ENCODE measurements at regions not wholly inside any gene's neighbourhood (a gene's known extent, or its start where the extent isn't known, plus 50 kb on each side); places are given as distances from the start of the nearest gene placed in this dataset.

GRCh38 chr10:130430852-130431704, 294.9 kb downstream of the GLRX3 start:
- Histone ChIP-seq H3K27me3 (ENCODE audit: control insufficient read depth, insufficient read depth, low read length) (no peaks in the 10 kb centered on the region), H3K36me3 (ENCODE audit: control insufficient read depth, insufficient read depth, low read length) (no peaks in the 10 kb centered on the region), H3K4me3 (ENCODE audit: low read depth, low read length) (no peak overlapping the region)
- FAIRE-seq: no peak
- no peak for DNase-seq (ENCODE audit: low read depth)
- TF ChIP-seq CTCF (IDR thresholded peaks at IDR 0.05; ENCODE audit: insufficient read depth, low read length, severe bottlenecking): no peak

- DNase-seq (ENCODE audit: low read depth) (no peak), FAIRE-seq (no peak)
- no peak for TF ChIP-seq CTCF (IDR thresholded peaks at IDR 0.05; ENCODE audit: insufficient read depth, low read length, severe bottlenecking)
- no peaks in the 10 kb centered on the region for H3K36me3 ChIP-seq (ENCODE audit: control insufficient read depth, insufficient read depth, low read length)
- no peaks in the 10 kb centered on the region for H3K27me3 ChIP-seq (ENCODE audit: control insufficient read depth, insufficient read depth, low read length)
- no peak overlapping the region for H3K4me3 ChIP-seq (ENCODE audit: low read depth, low read length)
Observed at GRCh38 chr10:130432271-130432670, 296.1 kb downstream of the GLRX3 start.

- Histone ChIP-seq H3K36me3 (ENCODE audit: control insufficient read depth, insufficient read depth, low read length) (no peaks in the 10 kb centered on the region), H3K27me3 (ENCODE audit: control insufficient read depth, insufficient read depth, low read length) (no peaks in the 10 kb centered on the region), H3K4me3 (ENCODE audit: low read depth, low read length) (no peak overlapping the region)
- no peak for DNase-seq (ENCODE audit: low read depth)
- FAIRE-seq: no peak
- no peak for TF ChIP-seq CTCF (IDR thresholded peaks at IDR 0.05; ENCODE audit: insufficient read depth, low read length, severe bottlenecking)
Observed at GRCh38 chr10:130432850-130433249, 296.7 kb downstream of the GLRX3 start.

- DNase-seq (ENCODE audit: low read depth): no peak
Observed at GRCh38 chr10:130434446-130435385, 298.5 kb downstream of the GLRX3 start.

GRCh38 chr10:130435961-130436360, 299.8 kb downstream of the GLRX3 start:
- no peak for TF ChIP-seq CTCF (IDR thresholded peaks at IDR 0.05; ENCODE audit: insufficient read depth, low read length, severe bottlenecking)
- Histone ChIP-seq H3K4me3 (ENCODE audit: low read depth, low read length) (no peak overlapping the region), H3K36me3 (ENCODE audit: control insufficient read depth, insufficient read depth, low read length) (no peaks in the 10 kb centered on the region), H3K27me3 (ENCODE audit: control insufficient read depth, insufficient read depth, low read length) (no peaks in the 10 kb centered on the region)
- DNase-seq (ENCODE audit: low read depth) (no peak), FAIRE-seq (no peak)

More at GRCh38 chr10:130434446-130435385, 298.5 kb downstream of the GLRX3 start:
- Histone ChIP-seq H3K4me3 (ENCODE audit: low read depth, low read length) (no peak overlapping the region), H3K27me3 (ENCODE audit: control insufficient read depth, insufficient read depth, low read length) (no peaks in the 10 kb centered on the region), H3K36me3 (ENCODE audit: control insufficient read depth, insufficient read depth, low read length) (no peaks in the 10 kb centered on the region)
- TF ChIP-seq CTCF (IDR thresholded peaks at IDR 0.05; ENCODE audit: insufficient read depth, low read length, severe bottlenecking): no peak
- FAIRE-seq: no peak

Measured in bronchial epithelial cell (primary cell).